ENCODE measurements at regions not wholly inside any gene's neighbourhood (a gene's known extent, or its start where the extent isn't known, plus 50 kb on each side); places are given as distances from the start of the nearest gene placed in this dataset.

DNA sequence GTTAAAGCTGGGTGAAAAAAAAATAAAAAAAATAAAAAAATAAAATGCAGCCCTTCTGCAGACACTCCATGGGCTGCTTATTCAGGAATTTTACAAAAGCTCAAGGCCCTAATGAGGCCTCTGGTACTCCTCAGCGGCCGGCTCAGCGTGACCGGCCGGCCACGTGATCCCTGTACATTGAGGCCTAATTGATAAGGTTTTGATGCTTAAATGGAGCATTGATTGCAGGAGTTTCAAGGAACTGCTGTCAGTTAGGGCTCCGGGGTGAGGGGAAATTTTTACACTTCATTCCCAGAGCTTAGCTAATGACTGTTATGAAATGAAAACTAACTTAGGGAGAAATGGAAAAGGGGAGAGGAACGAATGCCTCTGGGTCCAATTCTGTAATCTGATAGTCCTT is 368.8 kb upstream of the KIRREL3 start:
- no peak for DNase-seq
- Mint-ChIP-seq H3K4me1 (ENCODE audit: low read depth) (no peaks in the 10 kb centered on the region), H3K4me3 (no peak overlapping the region), H3K27ac (no peak overlapping the region), H3K27me3 (ENCODE audit: insufficient read depth) (no peaks in the 10 kb centered on the region), H3K9me3 (no peaks in the 10 kb centered on the region), H3K36me3 (ENCODE audit: low read depth) (no peaks in the 10 kb centered on the region)
- TF ChIP-seq, protein P1, sequence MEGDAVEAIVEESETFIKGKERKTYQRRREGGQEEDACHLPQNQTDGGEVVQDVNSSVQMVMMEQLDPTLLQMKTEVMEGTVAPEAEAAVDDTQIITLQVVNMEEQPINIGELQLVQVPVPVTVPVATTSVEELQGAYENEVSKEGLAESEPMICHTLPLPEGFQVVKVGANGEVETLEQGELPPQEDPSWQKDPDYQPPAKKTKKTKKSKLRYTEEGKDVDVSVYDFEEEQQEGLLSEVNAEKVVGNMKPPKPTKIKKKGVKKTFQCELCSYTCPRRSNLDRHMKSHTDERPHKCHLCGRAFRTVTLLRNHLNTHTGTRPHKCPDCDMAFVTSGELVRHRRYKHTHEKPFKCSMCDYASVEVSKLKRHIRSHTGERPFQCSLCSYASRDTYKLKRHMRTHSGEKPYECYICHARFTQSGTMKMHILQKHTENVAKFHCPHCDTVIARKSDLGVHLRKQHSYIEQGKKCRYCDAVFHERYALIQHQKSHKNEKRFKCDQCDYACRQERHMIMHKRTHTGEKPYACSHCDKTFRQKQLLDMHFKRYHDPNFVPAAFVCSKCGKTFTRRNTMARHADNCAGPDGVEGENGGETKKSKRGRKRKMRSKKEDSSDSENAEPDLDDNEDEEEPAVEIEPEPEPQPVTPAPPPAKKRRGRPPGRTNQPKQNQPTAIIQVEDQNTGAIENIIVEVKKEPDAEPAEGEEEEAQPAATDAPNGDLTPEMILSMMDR (IDR thresholded peaks at IDR 0.05), result no peak

GRCh38 chr11:127362754-127363308 is 362.3 kb upstream of the KIRREL3 start:
- H3K9me3 Mint-ChIP-seq, result no peaks in the 10 kb centered on the region
- no peaks in the 10 kb centered on the region for H3K4me1 Mint-ChIP-seq (ENCODE audit: low read depth)
- no peak overlapping the region for H3K27ac Mint-ChIP-seq

GRCh38 chr11:127358160-127358559 is 357.6 kb upstream of the KIRREL3 start:
- no peaks in the 10 kb centered on the region for H3K9me3 Mint-ChIP-seq
- no peaks in the 10 kb centered on the region for H3K4me1 Mint-ChIP-seq (ENCODE audit: low read depth)
- TF ChIP-seq, protein P1 (IDR thresholded peaks at IDR 0.05), result no peak
- no peaks in the 10 kb centered on the region for H3K36me3 Mint-ChIP-seq (ENCODE audit: low read depth)
- DNase-seq, result no peak
- no peaks in the 10 kb centered on the region; the same call in none of the 2 replicates for H3K27me3 Mint-ChIP-seq (ENCODE audit: insufficient read depth)
- H3K27ac Mint-ChIP-seq, result no peak overlapping the region
- H3K4me3 Mint-ChIP-seq, result no peak overlapping the region

More at GRCh38 chr11:127362754-127363308, 362.3 kb upstream of the KIRREL3 start:
- TF ChIP-seq, protein P1 (IDR thresholded peaks at IDR 0.05), result no peak
- no peak for DNase-seq
- no peak overlapping the region for H3K4me3 Mint-ChIP-seq
- H3K36me3 Mint-ChIP-seq (ENCODE audit: low read depth), result no peaks in the 10 kb centered on the region
- H3K27me3 Mint-ChIP-seq (ENCODE audit: insufficient read depth), result no peaks in the 10 kb centered on the region; the same call in 1 of the 2 replicates

- TF ChIP-seq, protein P1 (IDR thresholded peaks at IDR 0.05), result no peak
- Mint-ChIP-seq H3K36me3 (ENCODE audit: low read depth) (no peaks in the 10 kb centered on the region), H3K9me3 (no peaks in the 10 kb centered on the region), H3K27ac (no peak overlapping the region), H3K4me1 (ENCODE audit: low read depth) (no peaks in the 10 kb centered on the region), H3K4me3 (no peak overlapping the region), H3K27me3 (ENCODE audit: insufficient read depth) (peaks cover 1% of the 10 kb centered on the region; the same call in 1 of the 2 replicates)
- no peak for DNase-seq
Observed at GRCh38 chr11:127350476-127350875, 349.9 kb upstream of the KIRREL3 start.

- Mint-ChIP-seq H3K27ac (no peak overlapping the region), H3K27me3 (ENCODE audit: insufficient read depth) (peaks cover 4% of the 10 kb centered on the region), H3K36me3 (ENCODE audit: low read depth) (no peaks in the 10 kb centered on the region), H3K9me3 (no peaks in the 10 kb centered on the region), H3K4me1 (ENCODE audit: low read depth) (no peaks in the 10 kb centered on the region), H3K4me3 (peak overlapping the region; percentile 20; the same call in 1 of the 2 replicates)
- TF ChIP-seq, protein P1 (IDR thresholded peaks at IDR 0.05), result peak; percentile 88
- peak; percentile 25 for DNase-seq
Observed at GRCh38 chr11:127345819-127346459, 345.4 kb upstream of the KIRREL3 start.
